Large intestine (tissue), 3 donors: ENCODE measurements at regions not wholly inside any gene's neighbourhood (a gene's known extent, or its start where the extent isn't known, plus 50 kb on each side); places are given as distances from the start of the nearest gene placed in this dataset.

Experiments used
- DNase-seq, 2 donors: peaks; one replicate each; pipeline versions ENCODE4 v3.0.0 to v3.0.0-alpha.2; 2013
- H3K27ac ChIP-seq: one replicate; pipeline ENCODE4 v1.5.1; 2013; ENCODE audit warnings: low read length
- H3K27me3 ChIP-seq: 2 replicates; pipeline ENCODE4 v1.6.1; 2013; ENCODE audit warnings: low read length; ENCODE audit not compliant: control insufficient read depth, insufficient read depth
- H3K36me3 ChIP-seq: 2 replicates; pipeline ENCODE4 v1.6.1; 2013; ENCODE audit warnings: low read length; ENCODE audit not compliant: control insufficient read depth, insufficient read depth
- H3K4me1 ChIP-seq: one replicate; pipeline ENCODE4 v1.6.1; 2013; ENCODE audit warnings: low read length; ENCODE audit not compliant: control insufficient read depth, insufficient read depth
- H3K4me3 ChIP-seq: one replicate; pipeline ENCODE4 v1.5.1; 2013; ENCODE audit warnings: low read length
- H3K9me3 ChIP-seq: one replicate; pipeline ENCODE4 v1.6.1; 2013; ENCODE audit warnings: mild to moderate bottlenecking, low read depth, low read length, moderate library complexity; ENCODE audit not compliant: control insufficient read depth
- WGBS: methylation state at CpG from one replicate; pipeline ENCODE4 v1.1.5; 2013; ENCODE audit warnings: low lambda C conversion rate; ENCODE audit not compliant: insufficient coverage; 5-methylcytosine and 5-hydroxymethylcytosine counted together

DNA sequence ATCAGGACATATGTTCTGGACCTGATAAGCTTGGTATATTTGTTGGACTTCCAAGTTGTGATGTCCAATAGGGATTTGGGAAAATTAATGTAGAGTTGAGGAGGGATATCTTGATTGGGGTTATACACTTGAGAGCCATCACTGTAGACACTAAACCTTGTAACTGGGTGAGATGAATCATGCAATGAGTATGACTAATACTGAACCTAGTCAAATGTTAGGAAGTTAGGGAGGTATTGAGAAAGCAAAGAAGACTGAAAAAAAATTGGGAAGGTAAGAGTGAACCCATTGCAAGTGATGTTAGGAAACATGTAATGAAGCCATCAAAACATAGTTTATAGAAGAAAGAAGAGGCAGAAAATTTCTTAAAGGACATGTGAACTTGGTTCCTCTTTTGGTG, 668.4 kb upstream of the CDH9 start:
- no peak for DNase-seq
- H3K4me3 ChIP-seq = no peak overlapping the region
- no peaks in the 10 kb centered on the region for H3K9me3 ChIP-seq
- H3K27me3 ChIP-seq = no peaks in the 10 kb centered on the region
- H3K4me1 ChIP-seq = no peaks in the 10 kb centered on the region
- no peak overlapping the region for H3K27ac ChIP-seq
- H3K36me3 ChIP-seq = no peaks in the 10 kb centered on the region

DNA sequence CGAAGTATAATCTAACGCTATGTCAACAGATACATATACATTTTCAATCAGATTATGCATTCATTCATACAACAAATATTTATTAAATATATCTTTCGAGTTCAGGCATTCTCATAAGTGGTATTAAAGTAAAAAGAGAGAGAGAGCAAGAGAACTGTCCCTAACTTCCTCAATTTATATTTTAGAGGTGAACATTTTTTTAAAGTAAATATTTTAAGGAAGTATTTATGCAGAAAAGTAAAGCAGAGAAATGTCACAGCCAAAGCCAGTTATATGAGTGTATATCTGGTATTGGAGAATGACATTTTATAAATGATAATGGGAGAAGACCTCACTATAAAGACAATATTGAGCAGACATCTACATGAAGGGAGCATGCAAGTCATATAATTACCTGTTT, 667.3 kb upstream of the CDH9 start:
- Histone ChIP-seq H3K4me1 (no peaks in the 10 kb centered on the region), H3K36me3 (no peaks in the 10 kb centered on the region), H3K9me3 (no peaks in the 10 kb centered on the region), H3K27me3 (no peaks in the 10 kb centered on the region), H3K27ac (no peak overlapping the region), H3K4me3 (no peak overlapping the region)
- no peak for DNase-seq
- WGBS = 86% methylated on average over 1 of the region's 3 CpGs

DNA sequence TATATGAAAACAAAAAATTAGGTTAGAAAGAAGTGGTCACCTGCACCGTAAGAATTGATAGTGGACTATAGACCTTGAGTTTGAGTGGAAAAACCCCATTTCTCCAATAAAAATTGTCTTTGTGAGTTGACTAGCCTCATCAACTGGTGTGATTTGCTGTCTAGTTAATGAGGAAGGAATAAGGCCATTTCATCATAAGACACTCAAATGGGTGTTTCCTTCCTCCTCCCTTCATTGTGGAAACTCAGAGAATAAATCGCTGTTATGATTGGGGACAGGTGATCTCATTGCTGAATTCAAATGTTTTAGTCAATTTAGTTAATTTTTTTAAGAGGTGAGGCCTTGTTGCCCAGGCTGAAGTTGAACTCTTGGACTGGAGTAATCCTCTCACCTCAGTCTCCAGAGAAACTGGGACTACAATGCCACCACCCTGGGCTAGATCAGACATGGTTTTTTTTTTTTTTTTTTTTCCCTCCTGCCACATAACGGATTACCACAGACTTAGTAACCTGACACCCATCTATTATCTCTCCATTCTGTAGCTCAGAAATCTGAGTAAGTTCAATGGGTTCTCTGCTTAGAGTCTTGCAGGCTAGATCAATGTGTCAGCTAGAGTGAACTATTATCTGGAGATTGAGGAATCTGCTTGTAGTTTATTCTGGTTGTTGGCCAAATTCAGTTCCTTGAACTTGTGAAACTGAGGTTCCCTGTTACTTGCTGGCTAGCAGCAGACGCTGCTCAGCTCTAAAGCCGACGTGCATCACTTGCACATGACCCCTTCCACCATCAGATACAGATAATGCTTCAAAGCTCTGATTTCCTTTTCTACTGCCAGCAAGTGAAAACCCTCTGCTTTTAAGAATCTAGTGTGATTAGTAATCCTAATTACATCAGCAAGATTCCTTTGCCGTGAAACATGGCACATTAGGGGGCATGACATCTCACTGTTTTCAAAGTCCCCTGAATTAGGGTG, 663.8 kb upstream of the CDH9 start:
- H3K27me3 ChIP-seq = no peaks in the 10 kb centered on the region
- WGBS = 100% methylated on average over 2 of the region's 7 CpGs
- H3K36me3 ChIP-seq = no peaks in the 10 kb centered on the region
- H3K4me3 ChIP-seq = no peak overlapping the region
- H3K9me3 ChIP-seq = no peaks in the 10 kb centered on the region
- no peak for DNase-seq
- H3K27ac ChIP-seq = no peak overlapping the region
- no peaks in the 10 kb centered on the region for H3K4me1 ChIP-seq

DNA sequence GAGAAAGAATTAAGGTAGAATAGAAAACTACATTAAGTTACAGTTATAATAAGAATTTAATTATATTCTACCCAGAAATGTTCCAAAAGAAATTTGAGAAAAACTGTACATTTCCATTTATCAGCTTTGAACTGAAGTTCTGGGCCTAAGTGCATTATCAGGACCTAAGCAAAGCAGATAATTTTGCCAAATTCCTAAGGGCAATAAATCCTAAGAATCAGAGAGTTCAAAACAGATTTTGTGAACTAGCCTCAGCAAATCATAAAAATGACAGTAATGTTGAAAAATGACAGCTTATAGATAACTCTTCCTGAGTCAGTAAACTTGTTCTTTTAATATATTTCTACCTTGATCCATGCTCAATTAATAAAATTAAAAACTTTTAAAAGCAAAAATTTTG, 662.1 kb upstream of the CDH9 start:
- Histone ChIP-seq H3K4me1 (no peaks in the 10 kb centered on the region), H3K27ac (no peak overlapping the region), H3K36me3 (no peaks in the 10 kb centered on the region), H3K27me3 (no peaks in the 10 kb centered on the region), H3K4me3 (no peak overlapping the region), H3K9me3 (no peaks in the 10 kb centered on the region)
- DNase-seq = no peak

DNA sequence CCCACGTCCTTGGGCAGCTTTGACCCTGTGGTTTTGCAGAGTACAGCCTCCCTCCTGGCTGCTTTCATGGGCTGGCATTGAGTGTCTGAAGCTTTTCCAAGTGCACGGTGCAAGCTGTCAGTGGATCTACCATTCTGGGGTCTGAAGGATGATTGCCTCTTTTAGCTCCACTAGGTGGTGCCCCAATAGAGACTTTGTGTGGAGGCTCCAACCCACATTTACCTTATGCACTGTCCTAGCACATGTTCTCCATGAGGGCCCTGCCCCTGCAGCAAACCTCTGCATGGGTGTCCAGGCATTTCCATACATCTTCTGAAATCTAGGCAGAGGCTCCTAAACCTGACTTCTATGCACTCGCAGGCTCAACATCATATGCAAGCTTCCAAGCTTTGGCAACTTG, 644.2 kb upstream of the CDH9 start:
- no CpG with 5 or more reads among the region's 3 CpGs for WGBS
- no peaks in the 10 kb centered on the region for H3K4me1 ChIP-seq
- H3K4me3 ChIP-seq = no peak overlapping the region
- no peaks in the 10 kb centered on the region for H3K36me3 ChIP-seq
- no peak for DNase-seq
- H3K27me3 ChIP-seq = no peaks in the 10 kb centered on the region
- no peak overlapping the region for H3K27ac ChIP-seq
- no peaks in the 10 kb centered on the region for H3K9me3 ChIP-seq

DNA sequence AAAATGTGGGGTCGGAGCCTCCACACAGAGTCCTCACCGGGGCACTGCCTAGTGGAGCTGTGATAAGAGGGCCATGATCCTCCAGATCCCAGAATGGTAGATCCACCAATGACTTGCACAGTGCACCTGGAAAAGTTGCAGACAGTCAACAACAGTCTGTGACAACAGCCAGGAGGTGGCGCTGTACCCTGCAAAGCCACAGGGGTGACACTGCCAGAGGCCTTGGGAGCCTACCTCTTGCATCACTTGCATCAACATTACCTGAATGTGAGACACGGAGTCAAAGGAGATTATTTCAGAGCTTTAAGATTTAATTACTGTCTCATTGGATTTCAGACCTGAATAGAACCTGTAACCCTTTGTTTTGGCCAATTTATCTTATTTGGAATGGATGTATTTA, 614.1 kb upstream of the CDH9 start:
- no CpG with 5 or more reads among the region's 4 CpGs for WGBS

DNA sequence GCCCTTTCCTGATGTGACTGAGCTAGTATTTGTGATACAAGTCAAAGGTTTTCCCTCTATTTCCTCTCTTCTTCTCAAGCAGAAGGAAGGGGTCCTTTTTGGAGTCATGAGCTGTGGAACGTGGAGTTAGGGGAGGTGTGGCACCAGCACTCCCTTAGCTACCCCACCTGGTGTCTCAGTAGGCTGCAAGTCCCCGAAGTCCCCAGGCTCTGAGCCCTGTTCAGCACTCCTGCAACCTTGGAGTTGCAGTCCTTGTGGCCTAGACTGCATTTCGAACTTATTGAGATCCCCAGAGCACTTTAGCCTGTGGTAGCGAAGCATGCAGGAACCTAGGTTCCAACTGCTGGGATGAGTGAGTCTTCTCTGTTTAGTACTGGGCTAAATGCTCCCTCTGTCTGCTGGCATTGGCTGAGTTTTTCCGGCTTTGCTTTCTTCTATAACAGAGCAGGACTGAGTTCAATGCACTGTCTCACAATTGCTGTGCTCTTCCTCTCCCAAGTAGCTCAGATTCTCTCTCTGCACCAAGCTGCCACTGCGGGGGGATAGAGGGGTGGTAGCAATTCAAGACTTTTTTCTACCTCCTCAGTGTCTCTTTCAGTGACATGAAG, 600.7 kb upstream of the CDH9 start:
- Histone ChIP-seq H3K9me3 (peaks cover 4% of the 10 kb centered on the region), H3K4me1 (no peaks in the 10 kb centered on the region), H3K27me3 (no peaks in the 10 kb centered on the region), H3K27ac (no peak overlapping the region), H3K4me3 (no peak overlapping the region), H3K36me3 (no peaks in the 10 kb centered on the region)
- no peak for DNase-seq
- no CpG with 5 or more reads among the region's 6 CpGs for WGBS

More for the DNA sequence above, 614.1 kb upstream of the CDH9 start:
- DNase-seq = no peak
- Histone ChIP-seq H3K27ac (no peak overlapping the region), H3K4me3 (no peak overlapping the region), H3K27me3 (no peaks in the 10 kb centered on the region), H3K4me1 (no peaks in the 10 kb centered on the region), H3K36me3 (no peaks in the 10 kb centered on the region), H3K9me3 (no peaks in the 10 kb centered on the region)

DNA sequence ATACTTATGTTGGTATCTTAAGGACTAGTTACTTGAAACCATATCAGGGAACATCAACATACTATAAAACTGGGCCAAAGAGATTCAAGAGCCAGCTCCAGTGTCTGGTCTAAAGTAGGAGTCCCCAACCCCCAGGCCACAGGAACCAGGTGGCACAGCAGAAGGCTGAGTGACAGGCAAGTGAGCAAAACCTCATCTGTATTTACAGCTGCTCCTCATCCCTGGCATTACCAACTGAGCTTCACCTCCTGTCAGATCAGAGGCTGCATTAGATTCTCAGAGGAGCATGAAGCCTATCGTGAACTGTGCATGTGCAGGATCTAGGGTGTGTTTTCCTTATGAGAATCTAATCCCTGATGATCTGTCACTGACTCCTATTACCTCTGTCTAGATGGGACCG, 581.6 kb upstream of the CDH9 start:
- Histone ChIP-seq H3K4me1 (no peaks in the 10 kb centered on the region), H3K27ac (no peak overlapping the region), H3K9me3 (no peaks in the 10 kb centered on the region), H3K27me3 (no peaks in the 10 kb centered on the region), H3K36me3 (no peaks in the 10 kb centered on the region), H3K4me3 (no peak overlapping the region)
- DNase-seq = no peak
- WGBS = no CpG with 5 or more reads among the region's 2 CpGs

DNA sequence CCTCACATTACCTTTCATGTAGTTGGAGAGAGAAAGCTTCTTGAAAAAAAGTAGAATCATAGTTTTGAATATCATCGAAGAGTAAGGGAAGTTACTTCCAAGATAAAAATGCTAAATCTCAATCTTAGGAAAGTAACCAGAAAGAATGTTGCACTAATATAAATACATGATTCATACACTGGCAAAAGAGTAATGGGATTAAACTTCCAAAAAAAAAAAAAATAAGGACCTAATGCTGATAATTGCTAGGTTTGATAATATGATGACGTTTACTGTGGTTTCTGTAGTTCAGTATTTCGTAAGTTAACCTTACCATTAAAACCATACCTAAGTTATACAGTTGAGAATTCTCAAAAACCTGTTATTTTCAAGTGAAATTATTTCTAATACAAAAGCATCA, 573.8 kb upstream of the CDH9 start:
- H3K4me3 ChIP-seq = no peak overlapping the region
- H3K4me1 ChIP-seq = no peaks in the 10 kb centered on the region
- H3K27me3 ChIP-seq = no peaks in the 10 kb centered on the region
- H3K27ac ChIP-seq = no peak overlapping the region
- WGBS = 58% methylated on average over 3 of the region's 3 CpGs
- H3K9me3 ChIP-seq = no peaks in the 10 kb centered on the region
- no peaks in the 10 kb centered on the region for H3K36me3 ChIP-seq
- no peak for DNase-seq

DNA sequence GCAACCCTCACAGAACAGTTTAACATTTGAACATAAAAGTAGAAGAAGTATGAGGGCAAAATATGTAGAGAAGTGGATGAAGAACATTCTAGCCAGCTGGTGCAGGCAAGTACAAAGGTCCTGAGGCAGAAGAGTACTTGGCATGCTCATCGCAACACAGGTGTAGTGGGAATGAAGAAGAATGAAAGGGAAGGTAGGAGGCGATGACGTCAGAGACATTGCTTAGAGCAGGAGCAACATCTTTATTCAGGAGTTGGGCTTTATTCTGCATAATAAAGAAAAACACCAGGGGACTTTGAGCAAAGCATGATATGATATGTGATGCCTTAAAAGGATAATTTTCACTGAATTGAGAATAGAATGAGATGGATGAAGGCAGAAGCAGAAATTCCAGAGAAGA, 570.6 kb upstream of the CDH9 start:
- no peak for DNase-seq
- Histone ChIP-seq H3K36me3 (no peaks in the 10 kb centered on the region), H3K4me3 (no peak overlapping the region), H3K27ac (no peak overlapping the region), H3K9me3 (no peaks in the 10 kb centered on the region), H3K27me3 (no peaks in the 10 kb centered on the region), H3K4me1 (no peaks in the 10 kb centered on the region)
- 100% methylated on average over 1 of the region's 3 CpGs for WGBS

DNA sequence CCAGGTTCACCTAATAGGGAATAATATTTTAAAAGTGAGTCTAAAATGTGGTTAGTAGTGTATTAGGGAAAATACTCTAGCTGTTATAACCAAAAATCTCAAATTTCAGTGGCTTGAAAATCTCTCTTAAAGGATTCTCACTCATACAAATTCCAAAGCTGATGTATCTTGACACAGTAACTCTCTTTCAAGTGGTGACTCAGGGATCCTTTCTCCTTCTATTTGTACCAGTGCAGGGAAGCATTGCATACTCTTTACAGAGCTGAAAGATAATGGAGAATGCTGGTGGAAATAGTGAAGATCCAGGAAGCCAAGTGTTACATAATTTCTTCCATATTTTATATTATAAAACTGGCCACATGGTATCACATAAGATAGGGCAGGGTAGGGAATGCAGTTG, 560.2 kb upstream of the CDH9 start:
- no peak for DNase-seq
- H3K9me3 ChIP-seq = no peaks in the 10 kb centered on the region
- no peaks in the 10 kb centered on the region for H3K4me1 ChIP-seq
- no peaks in the 10 kb centered on the region for H3K36me3 ChIP-seq
- H3K27ac ChIP-seq = no peak overlapping the region
- H3K4me3 ChIP-seq = no peak overlapping the region
- no peaks in the 10 kb centered on the region for H3K27me3 ChIP-seq
